ENCODE measurements at regions not wholly inside any gene's neighbourhood (a gene's known extent, or its start where the extent isn't known, plus 50 kb on each side); places are given as distances from the start of the nearest gene placed in this dataset.
A peak's percentile ranks its signal among the peaks of the same experiment; 100 is the strongest.

GRCh38 chr10:118839348-118839747, 84.6 kb upstream of the CACUL1 start:
- H2AFZ ChIP-seq (ENCODE audit: low read length) = no peak overlapping the region
- H3K9ac ChIP-seq (replicated peaks in 1 of 4; ENCODE audit: extremely low read depth in 1 of 4, low read depth in 3 of 4, low read length in 3 of 4) = no peak overlapping the region
- H2BK5ac ChIP-seq (ENCODE audit: low read depth, low read length) = no peak overlapping the region
- no peaks in the 10 kb centered on the region for H3K9me3 ChIP-seq (ENCODE audit: insufficient read depth in 2 of 2, low read depth in 1 of 2, low read length in 1 of 2)
- 94% methylated on average over 3 of the region's 3 CpGs; no CpG with 5 or more reads in 1 of the 2 experiments for WGBS, 2 experiments (ENCODE audit: extremely low coverage in 1 of 2, insufficient coverage in 1 of 2, insufficient read length in 1 of 2, insufficient replicate concordance in 2 of 2, low coverage in 1 of 2, low lambda C conversion rate in 2 of 2, missing lambda C conversion rate in 1 of 2)
- H4K8ac ChIP-seq (ENCODE audit: extremely low read depth, insufficient read depth, low read length) = no peak overlapping the region
- ChIA-PET POLR2A (ENCODE audit: partially characterized antibody) (no interaction called here), CTCF (ENCODE audit: partially characterized antibody) (interaction anchor here (1.0 to 2.1 kb wide), 3 partner anchors 11 to 13 kb away, joined by 5 to 9 read pairs (median 5); no protein-coding TSS in a partner anchor)
- H3K79me2 ChIP-seq (ENCODE audit: control insufficient read depth in 1 of 2, insufficient read depth in 2 of 2, low read length in 2 of 2) = no peaks in the 10 kb centered on the region
- no peaks in the 10 kb centered on the region for H3K36me3 ChIP-seq (ENCODE audit: control insufficient read depth in 2 of 4, insufficient read depth in 4 of 4, low read length in 3 of 4)
- no peak overlapping the region for H3K4me3 ChIP-seq (ENCODE audit: extremely low read depth in 1 of 4, insufficient read depth in 2 of 4, low read depth in 3 of 4, low read length in 4 of 4)
- no peak for DNase-seq (ENCODE audit: low read depth in 1 of 2, low spot score in 2 of 2)
- no peak overlapping the region for H4K91ac ChIP-seq (replicated peaks; ENCODE audit: insufficient read length, low read length)
- H3K23ac ChIP-seq (ENCODE audit: insufficient read length) = no peak overlapping the region
- H2BK15ac ChIP-seq (ENCODE audit: low read length) = no peak overlapping the region
- FAIRE-seq = no peak
- H3K18ac ChIP-seq (ENCODE audit: extremely low read depth, low read length) = no peak overlapping the region
- H2BK20ac ChIP-seq (ENCODE audit: low read length) = no peak overlapping the region
- H2BK120ac ChIP-seq (replicated peaks; ENCODE audit: low read depth, low read length) = no peak overlapping the region
- H3K14ac ChIP-seq (ENCODE audit: insufficient read length) = no peak overlapping the region
- H2BK12ac ChIP-seq (ENCODE audit: low read depth, low read length) = no peak overlapping the region
- H3K27me3 ChIP-seq (replicated peaks in 1 of 4; ENCODE audit: control insufficient read depth in 3 of 4, extremely low read depth in 1 of 4, insufficient read depth in 3 of 4, low read length in 3 of 4) = no peaks in the 10 kb centered on the region; a peak in 1 of 7 replicates
- H2AK5ac ChIP-seq (ENCODE audit: low read depth, low read length) = 0 out of 2 replicates have a peak overlapping the region, but pooled peaks have one; percentile 13
- no peaks in the 10 kb centered on the region for H3K79me1 ChIP-seq (ENCODE audit: low read depth, low read length)
- H3K56ac ChIP-seq (replicated peaks; ENCODE audit: insufficient read length, low read depth, low read length) = no peak overlapping the region
- no peaks in the 10 kb centered on the region for H3K4me1 ChIP-seq (replicated peaks in 1 of 4; ENCODE audit: control insufficient read depth in 3 of 4, insufficient read depth in 4 of 4, low read length in 3 of 4)
- no peak overlapping the region for H3K4me2 ChIP-seq (ENCODE audit: insufficient read depth in 1 of 2, low read depth in 2 of 2, low read length in 2 of 2)
- H3K23me2 ChIP-seq (ENCODE audit: low read depth, low read length) = no peaks in the 10 kb centered on the region
- H3K27ac ChIP-seq (ENCODE audit: low read depth, low read length) = no peak overlapping the region
- no peak overlapping the region for H4K5ac ChIP-seq (ENCODE audit: insufficient read length, low read depth, low read length)
- H3K4ac ChIP-seq (replicated peaks; ENCODE audit: insufficient read length, low read depth, low read length) = no peak overlapping the region
- no peaks in the 10 kb centered on the region for H4K20me1 ChIP-seq (replicated peaks in 1 of 2; ENCODE audit: control insufficient read depth in 1 of 2, insufficient read depth in 2 of 2, low read length in 2 of 2)
- TF ChIP-seq MAFK (IDR thresholded peaks at IDR 0.05; ENCODE audit: low read depth, low read length) (no peak), RXRA (IDR thresholded peaks at IDR 0.05; ENCODE audit: insufficient read depth, low read depth, low read length) (no peak), BACH1 (IDR thresholded peaks at IDR 0.05; ENCODE audit: low read length) (no peak), CHD1 (IDR thresholded peaks at IDR 0.05; ENCODE audit: low read depth, low read length) (no peak), GTF2F1 (IDR thresholded peaks at IDR 0.05; ENCODE audit: borderline replicate concordance, low read depth, low read length) (no peak), CTCF (IDR thresholded peaks at IDR 0.05; ENCODE audit: control extremely low read depth in 1 of 3, insufficient read depth in 1 of 3, low read depth in 1 of 3, low read length in 3 of 3) (no peak), FOSL1 (IDR thresholded peaks at IDR 0.05; ENCODE audit: insufficient read depth, low read depth, low read length) (no peak), EGR1 (IDR thresholded peaks at IDR 0.05; ENCODE audit: borderline replicate concordance, low read depth, low read length) (no peak), MAX (IDR thresholded peaks at IDR 0.05) (no peak), POU5F1 (IDR thresholded peaks at IDR 0.05; ENCODE audit: low read depth, low read length) (no peak), TEAD4 (IDR thresholded peaks at IDR 0.05; ENCODE audit: low read depth, low read length) (no peak), SUZ12 (IDR thresholded peaks at IDR 0.05; ENCODE audit: low read length) (no peak)

All from H1 (cell line).